Neural cell (in vitro differentiated cells): ENCODE measurements at regions not wholly inside any gene's neighbourhood (a gene's known extent, or its start where the extent isn't known, plus 50 kb on each side); places are given as distances from the start of the nearest gene placed in this dataset.

Experiments used
- H2AFZ ChIP-seq: fragments of 200-600, 300-800 bp; sonication (generic), shearing (Covaris generic); 2 replicates; pipeline ENCODE4 v1.6.0; 2014; ENCODE audit warnings: low read depth, mild to moderate bottlenecking, antibody characterized with exemption, low read length, moderate library complexity
- H3F3A ChIP-seq: fragments of 200-600 bp; shearing (Covaris generic); 2 replicates; pipeline ENCODE4 v1.6.1; 2016; ENCODE audit warnings: mild to moderate bottlenecking, moderate library complexity, mixed read lengths, antibody characterized with exemption, low read length; ENCODE audit not compliant: insufficient read depth, poor library complexity, severe bottlenecking
- H3K27ac ChIP-seq: fragments of 200-600, 300-800 bp; sonication (generic), shearing (Covaris generic); 2 replicates; pipeline ENCODE4 v1.5.1; 2014; ENCODE audit warnings: mild to moderate bottlenecking, low read length, moderate library complexity
- H3K27me3 ChIP-seq: fragments of 300-800, 200-600 bp; sonication (generic), shearing (Covaris generic); 2 replicates; pipeline ENCODE4 v1.6.0; 2014; ENCODE audit warnings: mild to moderate bottlenecking, low read depth, low read length, moderate library complexity; ENCODE audit not compliant: insufficient read depth
- H3K36me3 ChIP-seq: fragments of 300-800, 200-600 bp; sonication (generic), shearing (Covaris generic); 2 replicates; pipeline ENCODE4 v1.5.1; 2014; ENCODE audit warnings: mild to moderate bottlenecking, antibody characterized with exemption, low read length, moderate library complexity; ENCODE audit not compliant: insufficient read depth
- H3K4me2 ChIP-seq: fragments of 300-800, 200-600 bp; sonication (generic), shearing (Covaris generic); 2 replicates; pipeline ENCODE4 v1.6.0; 2014; ENCODE audit warnings: mild to moderate bottlenecking, low read length
- H3K4me3 ChIP-seq: fragments of 300-800, 200-600 bp; sonication (generic), shearing (Covaris generic); 2 replicates; pipeline ENCODE4 v1.5.1; 2014; ENCODE audit warnings: mild to moderate bottlenecking, low read length, moderate library complexity
- H3K79me2 ChIP-seq: fragments of 200-600 bp; shearing (Covaris generic); replicated peaks from 2 replicates; pipeline ENCODE4 v1.6.0; 2014; ENCODE audit warnings: mild to moderate bottlenecking, low read length, moderate library complexity; ENCODE audit not compliant: insufficient read depth
- H3K9ac ChIP-seq: fragments of 300-800, 200-600 bp; sonication (generic), shearing (Covaris generic); 2 replicates; pipeline ENCODE4 v1.6.1; 2016; ENCODE audit warnings: mild to moderate bottlenecking, low read length, mixed read lengths
- H3K9me2 ChIP-seq: fragments of 200-600 bp; shearing (Covaris generic); 2 replicates; pipeline ENCODE4 v1.6.1; 2016; ENCODE audit warnings: mild to moderate bottlenecking, low read length, mixed read lengths; ENCODE audit not compliant: insufficient read depth
- H3K9me3 ChIP-seq: fragments of 200-600, 300-800 bp; sonication (generic), shearing (Covaris generic); 2 replicates; pipeline ENCODE4 v1.6.1; 2016; ENCODE audit warnings: mild to moderate bottlenecking, mixed run types, low read length, moderate library complexity, mixed read lengths
- H4K20me1 ChIP-seq: fragments of 200-600 bp; shearing (Covaris generic); 2 replicates; pipeline ENCODE4 v1.6.1; 2016; ENCODE audit warnings: mild to moderate bottlenecking, mixed run types; ENCODE audit not compliant: insufficient read depth
- EZH2 ChIP-seq: fragments of 200-600, 300-800 bp; shearing (Covaris generic), sonication (generic); IDR thresholded peaks from 2 replicates; pipeline ENCODE4 v1.6.1; 2014; ENCODE audit warnings: antibody characterized with exemption, low read length, borderline replicate concordance, mild to moderate bottlenecking; ENCODE audit not compliant: insufficient read depth, poor library complexity, severe bottlenecking
- RAD21 ChIP-seq: fragments of 450-650 bp; conservative IDR thresholded peaks from 2 replicates; pipeline ENCODE4 v1.6.1; 2014; ENCODE audit warnings: antibody characterized with exemption, mild to moderate bottlenecking, moderate library complexity
- REST ChIP-seq: IDR thresholded peaks from 2 replicates; pipeline ENCODE4 v1.6.1; 2012; ENCODE audit warnings: borderline replicate concordance
- SMC3 ChIP-seq: fragments of 450-650 bp; conservative IDR thresholded peaks from 2 replicates; pipeline ENCODE4 v1.6.1; 2014; ENCODE audit warnings: antibody characterized with exemption, mild to moderate bottlenecking, moderate library complexity; ENCODE audit not compliant: poor library complexity
- TAF1 ChIP-seq: IDR thresholded peaks from 2 replicates; pipeline ENCODE4 v1.6.1; 2012; ENCODE audit warnings: low read depth
- TF ChIP-seq, protein P1 (sequence below): fragments of 450-650 bp; IDR thresholded peaks from 2 replicates; pipeline ENCODE4 v1.5.1; 2014; ENCODE audit warnings: antibody characterized with exemption, mild to moderate bottlenecking, moderate library complexity; ENCODE audit not compliant: poor library complexity, severe bottlenecking

GRCh38 chr9:115525111-115526058 is 407.4 kb upstream of the TNC start:
- Histone ChIP-seq H3K9ac (no peak overlapping the region), H3K36me3 (no peaks in the 10 kb centered on the region), H3F3A (no peaks in the 10 kb centered on the region), H3K9me2 (no peaks in the 10 kb centered on the region), H3K27ac (no peak overlapping the region), H3K9me3 (no peaks in the 10 kb centered on the region), H3K4me2 (no peak overlapping the region), H3K79me2 (no peaks in the 10 kb centered on the region), H3K27me3 (no peaks in the 10 kb centered on the region), H4K20me1 (no peaks in the 10 kb centered on the region), H3K4me3 (no peak overlapping the region), H2AFZ (no peak overlapping the region)
- TF ChIP-seq REST (no peak), SMC3 (no peak), EZH2 (no peak), TAF1 (no peak), RAD21 (no peak)
- TF ChIP-seq, protein P1, sequence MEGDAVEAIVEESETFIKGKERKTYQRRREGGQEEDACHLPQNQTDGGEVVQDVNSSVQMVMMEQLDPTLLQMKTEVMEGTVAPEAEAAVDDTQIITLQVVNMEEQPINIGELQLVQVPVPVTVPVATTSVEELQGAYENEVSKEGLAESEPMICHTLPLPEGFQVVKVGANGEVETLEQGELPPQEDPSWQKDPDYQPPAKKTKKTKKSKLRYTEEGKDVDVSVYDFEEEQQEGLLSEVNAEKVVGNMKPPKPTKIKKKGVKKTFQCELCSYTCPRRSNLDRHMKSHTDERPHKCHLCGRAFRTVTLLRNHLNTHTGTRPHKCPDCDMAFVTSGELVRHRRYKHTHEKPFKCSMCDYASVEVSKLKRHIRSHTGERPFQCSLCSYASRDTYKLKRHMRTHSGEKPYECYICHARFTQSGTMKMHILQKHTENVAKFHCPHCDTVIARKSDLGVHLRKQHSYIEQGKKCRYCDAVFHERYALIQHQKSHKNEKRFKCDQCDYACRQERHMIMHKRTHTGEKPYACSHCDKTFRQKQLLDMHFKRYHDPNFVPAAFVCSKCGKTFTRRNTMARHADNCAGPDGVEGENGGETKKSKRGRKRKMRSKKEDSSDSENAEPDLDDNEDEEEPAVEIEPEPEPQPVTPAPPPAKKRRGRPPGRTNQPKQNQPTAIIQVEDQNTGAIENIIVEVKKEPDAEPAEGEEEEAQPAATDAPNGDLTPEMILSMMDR, result no peak

DNA sequence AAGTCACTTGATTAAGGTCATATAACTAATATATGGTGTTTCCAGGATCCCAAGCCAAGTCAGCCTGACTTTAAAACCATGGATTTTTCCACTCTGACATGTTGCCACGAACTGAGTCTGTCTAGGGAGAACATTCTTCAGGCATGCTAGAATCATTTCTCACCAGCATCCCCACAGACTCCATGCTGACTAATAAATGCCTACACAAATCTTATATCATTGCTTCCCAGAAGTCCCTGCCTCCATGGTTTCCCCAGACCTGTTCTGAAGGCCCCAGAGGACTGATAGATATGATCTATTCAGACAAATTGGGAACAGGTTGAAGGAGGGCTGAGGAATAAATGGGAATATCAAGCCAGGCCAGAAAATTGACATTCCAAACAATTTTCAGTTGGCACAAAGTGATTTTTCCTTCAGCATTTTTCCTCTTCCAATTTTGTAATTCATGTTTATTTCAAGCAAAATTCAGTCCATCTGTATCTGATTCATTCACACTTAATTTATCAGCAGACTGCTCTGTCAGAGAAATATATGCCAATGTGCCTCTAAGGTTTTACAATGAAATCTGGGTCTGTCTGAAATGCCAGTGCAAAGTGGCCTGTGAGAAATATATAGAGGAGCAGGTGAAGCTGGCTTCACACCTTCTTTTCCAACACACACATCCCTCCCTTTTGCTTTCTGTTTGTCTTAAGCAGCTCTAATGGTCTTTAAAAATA is 413.6 kb upstream of the TNC start:
- Histone ChIP-seq H3K27me3 (no peaks in the 10 kb centered on the region), H3K4me2 (no peak overlapping the region), H3K4me3 (no peak overlapping the region), H3K27ac (no peak overlapping the region), H3K9me2 (no peaks in the 10 kb centered on the region), H3K79me2 (no peaks in the 10 kb centered on the region), H2AFZ (no peak overlapping the region), H3K9me3 (no peaks in the 10 kb centered on the region), H3K9ac (no peak overlapping the region), H4K20me1 (no peaks in the 10 kb centered on the region), H3K36me3 (no peaks in the 10 kb centered on the region), H3F3A (no peaks in the 10 kb centered on the region)
- TF ChIP-seq, protein P1, result no peak
- no peak for TF ChIP-seq EZH2
